ENCODE measurements at regions not wholly inside any gene's neighbourhood (a gene's known extent, or its start where the extent isn't known, plus 50 kb on each side); places are given as distances from the start of the nearest gene placed in this dataset.
"Not testable (repeated sequence)": the region's sequence is repeated elsewhere in the genome, so short reads cannot be mapped to it uniquely, and the experiment has no call there.

GRCh38 chr1:60849401-60849800 is 233.0 kb upstream of the NFIA start:
- no peaks in the 10 kb centered on the region for H3K36me3 Mint-ChIP-seq (ENCODE audit: insufficient read depth)
- DNase-seq (no peak), ATAC-seq (replicated peaks) (no peak)
- H3K4me1 Mint-ChIP-seq (ENCODE audit: low read depth in 2 of 2), result no peaks in the 10 kb centered on the region
- peaks cover 0 to 1% of the 10 kb centered on the region in 2 donors for H3K9me3 Mint-ChIP-seq
- H3K27ac Mint-ChIP-seq, result no peak overlapping the region
- H3K4me3 Mint-ChIP-seq, result no peak overlapping the region
- peaks cover 7 to 15% of the 10 kb centered on the region in 2 donors for H3K27me3 Mint-ChIP-seq

- no peak overlapping the region for H3K27ac Mint-ChIP-seq
- H3K27me3 Mint-ChIP-seq, result peaks cover 9 to 17% of the 10 kb centered on the region in 2 donors
- peaks cover 0 to 1% of the 10 kb centered on the region in 2 donors for H3K9me3 Mint-ChIP-seq
- no peaks in the 10 kb centered on the region for H3K4me1 Mint-ChIP-seq (ENCODE audit: low read depth in 2 of 2)
- no peak overlapping the region for H3K4me3 Mint-ChIP-seq
- DNase-seq, result no peak
- ATAC-seq (replicated peaks), result no peak
- H3K36me3 Mint-ChIP-seq (ENCODE audit: insufficient read depth), result no peaks in the 10 kb centered on the region
Measured at GRCh38 chr1:60848583-60849188, 233.7 kb upstream of the NFIA start.

- no peaks in the 10 kb centered on the region for H3K36me3 Mint-ChIP-seq (ENCODE audit: insufficient read depth)
- no peak overlapping the region for H3K4me3 Mint-ChIP-seq
- H3K4me1 Mint-ChIP-seq (ENCODE audit: low read depth in 2 of 2), result no peaks in the 10 kb centered on the region
- ATAC-seq (replicated peaks), result no peak
- H3K9me3 Mint-ChIP-seq, result peaks cover 0 to 1% of the 10 kb centered on the region in 2 donors
- DNase-seq, result no peak
- H3K27ac Mint-ChIP-seq, result no peak overlapping the region
- H3K27me3 Mint-ChIP-seq, result peaks cover 9 to 17% of the 10 kb centered on the region in 2 donors
Measured at GRCh38 chr1:60847855-60848582, 234.3 kb upstream of the NFIA start.

- Mint-ChIP-seq H3K27me3 (peaks cover 9 to 17% of the 10 kb centered on the region in 2 donors), H3K9me3 (peaks cover 0 to 1% of the 10 kb centered on the region in 2 donors), H3K27ac (no peak overlapping the region), H3K36me3 (ENCODE audit: insufficient read depth) (no peaks in the 10 kb centered on the region), H3K4me3 (no peak overlapping the region), H3K4me1 (ENCODE audit: low read depth in 2 of 2) (no peaks in the 10 kb centered on the region)
- no peak for ATAC-seq (replicated peaks)
- DNase-seq, result no peak
Measured at GRCh38 chr1:60847391-60847790, 235.0 kb upstream of the NFIA start.

- not testable (repeated sequence) for H3K36me3 Mint-ChIP-seq (ENCODE audit: insufficient read depth); H3K9me3 Mint-ChIP-seq; H3K4me3 Mint-ChIP-seq; H3K27ac Mint-ChIP-seq; ATAC-seq (replicated peaks); H3K4me1 Mint-ChIP-seq (ENCODE audit: low read depth in 2 of 2); DNase-seq
- peaks cover 9 to 17% of the 10 kb centered on the region in 2 donors for H3K27me3 Mint-ChIP-seq
Measured at GRCh38 chr1:60845659-60846058, 236.7 kb upstream of the NFIA start.

- H3K4me1 Mint-ChIP-seq (ENCODE audit: low read depth in 2 of 2), result no peaks in the 10 kb centered on the region
- no peak overlapping the region for H3K4me3 Mint-ChIP-seq
- ATAC-seq (replicated peaks) (no peak), DNase-seq (no peak)
- H3K9me3 Mint-ChIP-seq, result peaks cover 0 to 3% of the 10 kb centered on the region in 2 donors
- peaks cover 32% of the 10 kb centered on the region in 2 donors for H3K27me3 Mint-ChIP-seq
- no peaks in the 10 kb centered on the region for H3K36me3 Mint-ChIP-seq (ENCODE audit: insufficient read depth)
- no peak overlapping the region for H3K27ac Mint-ChIP-seq
Measured at GRCh38 chr1:60842304-60842703, 240.1 kb upstream of the NFIA start.

- no peaks in the 10 kb centered on the region for H3K36me3 Mint-ChIP-seq (ENCODE audit: insufficient read depth)
- H3K27ac Mint-ChIP-seq, result no peak overlapping the region
- H3K9me3 Mint-ChIP-seq, result peaks cover 0 to 3% of the 10 kb centered on the region in 2 donors
- peaks cover 32% of the 10 kb centered on the region in 2 donors for H3K27me3 Mint-ChIP-seq
- no peaks in the 10 kb centered on the region for H3K4me1 Mint-ChIP-seq (ENCODE audit: low read depth in 2 of 2)
- ATAC-seq (replicated peaks) (no peak), DNase-seq (no peak)
- no peak overlapping the region for H3K4me3 Mint-ChIP-seq
Measured at GRCh38 chr1:60841116-60842046, 241.0 kb upstream of the NFIA start.

GRCh38 chr1:60840476-60840875 is 241.9 kb upstream of the NFIA start:
- not testable (repeated sequence) for H3K9me3 Mint-ChIP-seq; DNase-seq; H3K4me1 Mint-ChIP-seq (ENCODE audit: low read depth in 2 of 2); ATAC-seq (replicated peaks); H3K4me3 Mint-ChIP-seq; H3K36me3 Mint-ChIP-seq (ENCODE audit: insufficient read depth); H3K27ac Mint-ChIP-seq
- H3K27me3 Mint-ChIP-seq, result peaks cover 38 to 40% of the 10 kb centered on the region in 2 donors

GRCh38 chr1:60835649-60836048 is 246.7 kb upstream of the NFIA start:
- H3K27ac Mint-ChIP-seq, result no peak overlapping the region
- H3K4me1 Mint-ChIP-seq (ENCODE audit: low read depth in 2 of 2), result peaks cover 3 to 11% of the 10 kb centered on the region in 2 donors
- no peaks in the 10 kb centered on the region for H3K36me3 Mint-ChIP-seq (ENCODE audit: insufficient read depth)
- no peak for ATAC-seq (replicated peaks)
- no peaks in the 10 kb centered on the region for H3K9me3 Mint-ChIP-seq
- peaks cover 52 to 59% of the 10 kb centered on the region in 2 donors for H3K27me3 Mint-ChIP-seq
- no peak for DNase-seq
- no peak overlapping the region for H3K4me3 Mint-ChIP-seq

- peaks cover 0 to 1% of the 10 kb centered on the region in 2 donors for H3K9me3 Mint-ChIP-seq
- H3K4me1 Mint-ChIP-seq (ENCODE audit: low read depth in 2 of 2), result peaks cover 3 to 11% of the 10 kb centered on the region in 2 donors
- H3K27ac Mint-ChIP-seq, result peak overlapping the region in 1 of 2 donors; percentile 60
- H3K36me3 Mint-ChIP-seq (ENCODE audit: insufficient read depth), result no peaks in the 10 kb centered on the region
- H3K4me3 Mint-ChIP-seq, result peak overlapping the region in 1 of 2 donors; percentile 1
- H3K27me3 Mint-ChIP-seq, result peaks cover 47 to 58% of the 10 kb centered on the region in 2 donors
- DNase-seq, result no peak
- peak; percentile 36 for ATAC-seq (replicated peaks)
Measured at GRCh38 chr1:60833173-60833572, 249.2 kb upstream of the NFIA start.

GRCh38 chr1:60832367-60832766 is 250.0 kb upstream of the NFIA start:
- no peak for DNase-seq
- Mint-ChIP-seq H3K27me3 (peaks cover 40 to 50% of the 10 kb centered on the region in 2 donors), H3K9me3 (peaks cover 0 to 1% of the 10 kb centered on the region in 2 donors), H3K4me1 (ENCODE audit: low read depth in 2 of 2) (peaks cover 3 to 11% of the 10 kb centered on the region in 2 donors), H3K36me3 (ENCODE audit: insufficient read depth) (no peaks in the 10 kb centered on the region), H3K27ac (no peak overlapping the region), H3K4me3 (peak overlapping the region in 1 of 2 donors; percentile 1)
- ATAC-seq (replicated peaks), result peak; percentile 74

GRCh38 chr1:60831780-60832179 is 250.6 kb upstream of the NFIA start:
- H3K4me1 Mint-ChIP-seq (ENCODE audit: low read depth in 2 of 2), result peaks cover 3 to 11% of the 10 kb centered on the region in 2 donors
- peaks cover 0 to 1% of the 10 kb centered on the region in 2 donors for H3K9me3 Mint-ChIP-seq
- ATAC-seq (replicated peaks) (no peak), DNase-seq (no peak)
- H3K4me3 Mint-ChIP-seq, result no peak overlapping the region
- no peaks in the 10 kb centered on the region for H3K36me3 Mint-ChIP-seq (ENCODE audit: insufficient read depth)
- H3K27me3 Mint-ChIP-seq, result peaks cover 40 to 50% of the 10 kb centered on the region in 2 donors
- H3K27ac Mint-ChIP-seq, result no peak overlapping the region

- Mint-ChIP-seq H3K4me1 (ENCODE audit: low read depth in 2 of 2) (peaks cover 3 to 11% of the 10 kb centered on the region in 2 donors), H3K36me3 (ENCODE audit: insufficient read depth) (no peaks in the 10 kb centered on the region), H3K27ac (no peak overlapping the region), H3K9me3 (peaks cover 0 to 1% of the 10 kb centered on the region in 2 donors), H3K27me3 (peaks cover 29 to 38% of the 10 kb centered on the region in 2 donors), H3K4me3 (no peak overlapping the region)
- ATAC-seq (replicated peaks), result no peak
- DNase-seq, result no peak
Measured at GRCh38 chr1:60828944-60829343, 253.4 kb upstream of the NFIA start.
